ENCODE measurements at regions not wholly inside any gene's neighbourhood (a gene's known extent, or its start where the extent isn't known, plus 50 kb on each side); places are given as distances from the start of the nearest gene placed in this dataset.

- Histone ChIP-seq H3K9ac (ENCODE audit: low read length) (no peak overlapping the region), H3K4me3 (ENCODE audit: low read length) (no peak overlapping the region), H3F3A (ENCODE audit: low read length, unreplicated experiment) (no peaks in the 10 kb centered on the region), H3K27ac (ENCODE audit: low read length) (no peak overlapping the region), H3K4me2 (ENCODE audit: low read length) (no peak overlapping the region), H3K36me3 (ENCODE audit: low read depth, low read length) (no peaks in the 10 kb centered on the region), H3K79me2 (ENCODE audit: low read length) (no peaks in the 10 kb centered on the region), H3K27me3 (ENCODE audit: low read length) (peaks cover 49% of the 10 kb centered on the region), H3K4me1 (ENCODE audit: insufficient read depth, low read length) (peaks cover 5% of the 10 kb centered on the region; the same call in 1 of the 2 replicates), H4K20me1 (ENCODE audit: low read length) (no peaks in the 10 kb centered on the region), H3K9me2 (replicated peaks; ENCODE audit: low read length) (no peaks in the 10 kb centered on the region), H2AFZ (ENCODE audit: low read length) (no peak overlapping the region), H3K9me3 (ENCODE audit: low read length) (no peaks in the 10 kb centered on the region)
- no peak for TF ChIP-seq EZH2 (IDR thresholded peaks at IDR 0.05; ENCODE audit: low read length, unreplicated experiment)
- ChIA-PET POLR2A (ENCODE audit: unreplicated experiment) (no interaction called here), CTCF (no interaction called here)
- DNase-seq (peak; percentile 12), ATAC-seq (no peak)
- no TSS peak for BruUV-seq (replicated peaks)
- intact Hi-C loops (cut with micrococcal nuclease): no loop called here
Measured at GRCh38 chr17:83161298-83162034, 82.1 kb downstream of the METRNL start.

DNA sequence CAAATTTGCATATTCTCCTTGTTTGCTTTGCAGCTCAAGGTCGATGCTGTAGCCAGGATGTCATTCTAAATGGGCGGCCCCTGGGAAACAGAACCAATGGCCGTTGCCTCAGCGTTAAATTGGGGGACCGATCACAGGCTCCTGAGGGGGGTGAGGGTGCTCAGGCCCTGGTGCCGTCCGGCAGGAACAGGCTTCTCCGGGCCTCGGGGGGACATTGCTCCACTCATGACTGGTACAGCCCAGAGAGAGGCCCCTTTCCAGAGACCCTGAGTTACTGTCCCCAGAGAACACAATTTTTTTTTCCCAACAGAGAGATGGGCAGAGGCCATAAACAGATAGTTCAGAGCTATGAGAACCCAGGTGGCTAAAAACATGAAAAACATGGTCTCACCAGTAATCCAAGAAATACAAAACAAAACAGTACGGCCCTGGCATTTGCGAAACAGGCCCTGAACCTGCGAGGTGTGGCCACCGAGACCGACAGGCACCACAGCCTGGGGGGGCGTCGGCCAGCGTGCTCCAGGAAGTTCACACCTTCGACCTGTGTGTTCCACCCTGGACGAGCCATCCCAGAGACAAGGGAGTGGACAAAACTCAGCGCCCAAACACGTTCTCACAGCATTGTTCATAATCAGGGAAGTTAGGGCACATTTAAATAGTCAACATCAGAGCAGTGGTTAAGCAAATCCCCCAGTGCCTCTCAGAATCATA, 82.8 kb downstream of the METRNL start:
- TF ChIP-seq, protein P1, sequence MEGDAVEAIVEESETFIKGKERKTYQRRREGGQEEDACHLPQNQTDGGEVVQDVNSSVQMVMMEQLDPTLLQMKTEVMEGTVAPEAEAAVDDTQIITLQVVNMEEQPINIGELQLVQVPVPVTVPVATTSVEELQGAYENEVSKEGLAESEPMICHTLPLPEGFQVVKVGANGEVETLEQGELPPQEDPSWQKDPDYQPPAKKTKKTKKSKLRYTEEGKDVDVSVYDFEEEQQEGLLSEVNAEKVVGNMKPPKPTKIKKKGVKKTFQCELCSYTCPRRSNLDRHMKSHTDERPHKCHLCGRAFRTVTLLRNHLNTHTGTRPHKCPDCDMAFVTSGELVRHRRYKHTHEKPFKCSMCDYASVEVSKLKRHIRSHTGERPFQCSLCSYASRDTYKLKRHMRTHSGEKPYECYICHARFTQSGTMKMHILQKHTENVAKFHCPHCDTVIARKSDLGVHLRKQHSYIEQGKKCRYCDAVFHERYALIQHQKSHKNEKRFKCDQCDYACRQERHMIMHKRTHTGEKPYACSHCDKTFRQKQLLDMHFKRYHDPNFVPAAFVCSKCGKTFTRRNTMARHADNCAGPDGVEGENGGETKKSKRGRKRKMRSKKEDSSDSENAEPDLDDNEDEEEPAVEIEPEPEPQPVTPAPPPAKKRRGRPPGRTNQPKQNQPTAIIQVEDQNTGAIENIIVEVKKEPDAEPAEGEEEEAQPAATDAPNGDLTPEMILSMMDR (conservative IDR thresholded peaks at IDR 0.05; ENCODE audit: low read depth, low read length): no peak
- TF ChIP-seq EZH2 (IDR thresholded peaks at IDR 0.05; ENCODE audit: low read length, unreplicated experiment) (no peak), EZH2phosphoT487 (IDR thresholded peaks at IDR 0.05; ENCODE audit: borderline replicate concordance, low read length) (no peak)
- no TSS peak for BruUV-seq (replicated peaks)
- Histone ChIP-seq H3K4me1 (ENCODE audit: insufficient read depth, low read length) (peaks cover 5% of the 10 kb centered on the region; the same call in 1 of the 2 replicates), H3K36me3 (ENCODE audit: low read depth, low read length) (no peaks in the 10 kb centered on the region), H3K9ac (ENCODE audit: low read length) (no peak overlapping the region), H2AFZ (ENCODE audit: low read length) (no peak overlapping the region), H3K79me2 (ENCODE audit: low read length) (no peaks in the 10 kb centered on the region), H3K27ac (ENCODE audit: low read length) (no peak overlapping the region), H3K9me2 (replicated peaks; ENCODE audit: low read length) (no peaks in the 10 kb centered on the region), H3K27me3 (ENCODE audit: low read length) (peaks cover 53% of the 10 kb centered on the region), H4K20me1 (ENCODE audit: low read length) (no peaks in the 10 kb centered on the region), H3K4me3 (ENCODE audit: low read length) (no peak overlapping the region), H3K9me3 (ENCODE audit: low read length) (no peaks in the 10 kb centered on the region), H3F3A (ENCODE audit: low read length, unreplicated experiment) (no peaks in the 10 kb centered on the region), H3K4me2 (ENCODE audit: low read length) (no peak overlapping the region)
- intact Hi-C loops (cut with micrococcal nuclease): no loop called here
- POLR2A ChIA-PET (ENCODE audit: unreplicated experiment): no interaction called here
- CTCF ChIA-PET: no interaction called here
- no peak for ATAC-seq
- DNase-seq: no peak

DNA sequence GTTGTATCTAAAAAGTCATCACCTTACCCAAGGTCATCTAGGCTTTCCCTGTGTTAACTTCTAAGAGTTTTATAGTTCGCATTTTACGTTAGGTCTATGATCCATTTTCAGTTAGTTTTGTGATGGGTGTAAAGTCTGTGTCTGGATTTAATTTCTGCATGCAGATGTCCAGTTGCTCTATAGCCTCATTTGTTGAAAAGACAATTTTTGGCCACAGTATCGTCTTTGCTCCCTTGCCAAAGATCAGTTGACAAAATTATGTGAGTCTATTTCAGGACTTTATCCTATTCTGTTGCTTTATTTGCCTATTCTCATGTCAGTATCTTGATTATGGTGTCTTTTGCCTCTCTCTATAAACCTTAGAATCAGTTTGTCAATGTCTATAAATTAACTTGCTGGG, 85.1 kb downstream of the METRNL start:
- Histone ChIP-seq H3F3A (ENCODE audit: low read length, unreplicated experiment) (no peaks in the 10 kb centered on the region), H3K27ac (ENCODE audit: low read length) (no peak overlapping the region), H3K27me3 (ENCODE audit: low read length) (peaks cover 50% of the 10 kb centered on the region), H3K4me2 (ENCODE audit: low read length) (no peak overlapping the region), H4K20me1 (ENCODE audit: low read length) (no peaks in the 10 kb centered on the region), H3K9me3 (ENCODE audit: low read length) (no peaks in the 10 kb centered on the region), H3K79me2 (ENCODE audit: low read length) (no peaks in the 10 kb centered on the region), H3K4me1 (ENCODE audit: insufficient read depth, low read length) (peaks cover 5% of the 10 kb centered on the region; the same call in 1 of the 2 replicates), H2AFZ (ENCODE audit: low read length) (no peak overlapping the region), H3K4me3 (ENCODE audit: low read length) (no peak overlapping the region), H3K36me3 (ENCODE audit: low read depth, low read length) (no peaks in the 10 kb centered on the region), H3K9ac (ENCODE audit: low read length) (no peak overlapping the region), H3K9me2 (replicated peaks; ENCODE audit: low read length) (no peaks in the 10 kb centered on the region)
- no TSS peak for BruUV-seq (replicated peaks)
- intact Hi-C loops (cut with micrococcal nuclease): no loop called here
- TF ChIP-seq, protein P1 (conservative IDR thresholded peaks at IDR 0.05; ENCODE audit: low read depth, low read length): no peak
- no peak for TF ChIP-seq EZH2phosphoT487 (IDR thresholded peaks at IDR 0.05; ENCODE audit: borderline replicate concordance, low read length)
- TF ChIP-seq EZH2 (IDR thresholded peaks at IDR 0.05; ENCODE audit: low read length, unreplicated experiment): no peak
- ATAC-seq (no peak), DNase-seq (no peak)
- ChIA-PET CTCF (no interaction called here), POLR2A (ENCODE audit: unreplicated experiment) (no interaction called here)

Data from PC-3 (cell line).